SU-DHL-6 (cell line): ENCODE measurements at regions not wholly inside any gene's neighbourhood (a gene's known extent, or its start where the extent isn't known, plus 50 kb on each side); places are given as distances from the start of the nearest gene placed in this dataset.

ENCODE experiments used
- H2AFZ ChIP-seq: fragments of 200-600 bp; sonication (generic); 2 replicates; pipeline ENCODE4 v1.6.1; 2014; ENCODE audit warnings: low read depth, mild to moderate bottlenecking, moderate library complexity, mixed read lengths, antibody characterized with exemption, low read length; ENCODE audit not compliant: severe bottlenecking
- H3F3A ChIP-seq: fragments of 200-600 bp; shearing (Covaris generic); 2 replicates; pipeline ENCODE4 v1.6.0; 2016; ENCODE audit warnings: antibody characterized with exemption, mild to moderate bottlenecking; ENCODE audit not compliant: insufficient read depth
- H3K27ac ChIP-seq: fragments of 200-600 bp; sonication (generic); 2 replicates; pipeline ENCODE4 v1.5.1; 2016; ENCODE audit warnings: low read depth, mild to moderate bottlenecking, low read length, moderate library complexity, mixed read lengths
- H3K27me3 ChIP-seq: fragments of 200-600 bp; sonication (generic), shearing (Covaris generic); 2 replicates; pipeline ENCODE4 v1.6.0; 2014; ENCODE audit warnings: mild to moderate bottlenecking, low read length
- H3K36me3 ChIP-seq: fragments of 200-600 bp; sonication (generic); 2 replicates; pipeline ENCODE4 v1.6.1; 2014; ENCODE audit warnings: mild to moderate bottlenecking, low read length, mixed read lengths
- H3K4me2 ChIP-seq: fragments of 300-600, 200-600 bp; shearing (Covaris generic), sonication (generic); 2 replicates; pipeline ENCODE4 v1.6.0; 2014; ENCODE audit warnings: low read length, low read depth, mild to moderate bottlenecking; ENCODE audit not compliant: poor library complexity, severe bottlenecking
- H3K4me3 ChIP-seq: fragments of 200-600 bp; sonication (generic); 2 replicates; pipeline ENCODE4 v1.5.1; 2014; ENCODE audit warnings: antibody characterized with exemption, low read length, mild to moderate bottlenecking, mixed read lengths; ENCODE audit not compliant: insufficient read depth, poor library complexity, severe bottlenecking
- H3K79me2 ChIP-seq: fragments of 200-600 bp; sonication (generic); 2 replicates; pipeline ENCODE4 v1.6.1; 2014; ENCODE audit warnings: mild to moderate bottlenecking, low read length, moderate library complexity; ENCODE audit not compliant: insufficient read depth
- H3K9ac ChIP-seq: fragments of 200-600 bp; sonication (generic); 2 replicates; pipeline ENCODE4 v1.7.0; 2014; ENCODE audit warnings: mild to moderate bottlenecking, low read length
- H3K9me2 ChIP-seq: fragments of 200-600 bp; sonication (generic); replicated peaks from 2 replicates; pipeline ENCODE4 v1.6.1; 2014; ENCODE audit warnings: low read length; ENCODE audit not compliant: insufficient read depth
- H3K9me3 ChIP-seq: fragments of 200-600 bp; sonication (generic); 2 replicates; pipeline ENCODE4 v1.6.1; 2014; ENCODE audit warnings: low read length, mixed read lengths; ENCODE audit not compliant: insufficient read depth
- H4K20me1 ChIP-seq: fragments of 200-600 bp; sonication (generic); 2 replicates; pipeline ENCODE4 v1.6.1; 2014; ENCODE audit warnings: low read depth, mild to moderate bottlenecking, antibody characterized with exemption, low read length, moderate library complexity, mixed read lengths
- CTCF ChIP-seq: fragments of 200-600 bp; sonication (generic); IDR thresholded peaks from one replicate; pipeline ENCODE4 v1.5.1; 2017; ENCODE audit warnings: antibody characterized with exemption, mild to moderate bottlenecking, low read length, moderate library complexity; ENCODE audit not compliant: insufficient read depth, poor library complexity, severe bottlenecking
- EZH2phosphoT487 ChIP-seq: fragments of 200-600 bp; sonication (generic), shearing (Covaris generic); conservative IDR thresholded peaks from 2 replicates; pipeline ENCODE4 v1.6.1; 2018; ENCODE audit warnings: mild to moderate bottlenecking, antibody characterized with exemption, low read length, moderate library complexity, mixed read lengths

GRCh38 chr5:4684946-4685345, 455.2 kb upstream of the ADAMTS16 start:
- TF ChIP-seq CTCF: no peak
- TF ChIP-seq EZH2phosphoT487: no peak
- no peak overlapping the region for H3K27ac ChIP-seq
- H4K20me1 ChIP-seq: no peaks in the 10 kb centered on the region
- no peak overlapping the region for H3K9ac ChIP-seq
- no peak overlapping the region for H2AFZ ChIP-seq
- H3K9me2 ChIP-seq: no peaks in the 10 kb centered on the region
- no peaks in the 10 kb centered on the region for H3K9me3 ChIP-seq
- H3K4me3 ChIP-seq: no peak overlapping the region
- no peaks in the 10 kb centered on the region for H3K79me2 ChIP-seq
- H3F3A ChIP-seq: no peaks in the 10 kb centered on the region
- H3K4me2 ChIP-seq: no peak overlapping the region
- peaks cover 6% of the 10 kb centered on the region; the same call in 1 of the 2 replicates for H3K36me3 ChIP-seq
- H3K27me3 ChIP-seq: no peaks in the 10 kb centered on the region

- Histone ChIP-seq H3K36me3 (no peaks in the 10 kb centered on the region), H3K27ac (no peak overlapping the region), H2AFZ (no peak overlapping the region), H3K9me2 (no peaks in the 10 kb centered on the region), H3K9ac (no peak overlapping the region), H3K4me3 (no peak overlapping the region), H3K27me3 (no peaks in the 10 kb centered on the region), H3K9me3 (no peaks in the 10 kb centered on the region), H3F3A (peaks cover 14% of the 10 kb centered on the region), H3K79me2 (no peaks in the 10 kb centered on the region), H3K4me2 (no peak overlapping the region), H4K20me1 (no peaks in the 10 kb centered on the region)
- TF ChIP-seq EZH2phosphoT487 (no peak), CTCF (no peak)
Measured at GRCh38 chr5:4698596-4698995, 441.5 kb upstream of the ADAMTS16 start.

- Histone ChIP-seq H2AFZ (peak overlapping the region; percentile 21), H3K9ac (no peak overlapping the region), H3K4me2 (no peak overlapping the region)
Measured at GRCh38 chr5:4699592-4699991, 440.5 kb upstream of the ADAMTS16 start.

More at GRCh38 chr5:4699592-4699991, 440.5 kb upstream of the ADAMTS16 start:
- H3K27ac ChIP-seq: no peak overlapping the region
- TF ChIP-seq EZH2phosphoT487 (no peak), CTCF (no peak)
- H3F3A ChIP-seq: peaks cover 14% of the 10 kb centered on the region
- H3K27me3 ChIP-seq: no peaks in the 10 kb centered on the region
- H3K9me3 ChIP-seq: no peaks in the 10 kb centered on the region
- no peak overlapping the region for H3K4me3 ChIP-seq
- no peaks in the 10 kb centered on the region for H3K79me2 ChIP-seq
- no peaks in the 10 kb centered on the region for H4K20me1 ChIP-seq
- no peaks in the 10 kb centered on the region for H3K36me3 ChIP-seq
- no peaks in the 10 kb centered on the region for H3K9me2 ChIP-seq
